ENCODE measurements at regions not wholly inside any gene's neighbourhood (a gene's known extent, or its start where the extent isn't known, plus 50 kb on each side); places are given as distances from the start of the nearest gene placed in this dataset.

- no peak for TF ChIP-seq USF2 (IDR thresholded peaks at IDR 0.05; ENCODE audit: low read depth, low read length)
- no peak for TF ChIP-seq CTCF (conservative IDR thresholded peaks at IDR 0.05; ENCODE audit: low read depth, low read length)
- no peak for TF ChIP-seq RCOR1 (IDR thresholded peaks at IDR 0.05; ENCODE audit: insufficient replicate concordance, low read length)
- TF ChIP-seq CHD1 (IDR thresholded peaks at IDR 0.05; ENCODE audit: low read depth, low read length) = no peak
- TF ChIP-seq POLR2A (IDR thresholded peaks at IDR 0.05; ENCODE audit: low read depth, low read length) = no peak
- TF ChIP-seq RAD21 (IDR thresholded peaks at IDR 0.05; ENCODE audit: low read length) = no peak
- no peak for TF ChIP-seq MAFK (IDR thresholded peaks at IDR 0.05; ENCODE audit: low read depth, low read length)
- TF ChIP-seq BHLHE40 (IDR thresholded peaks at IDR 0.05; ENCODE audit: low read depth, low read length) = no peak
- no peak for TF ChIP-seq NFE2L2 (IDR thresholded peaks at IDR 0.05; ENCODE audit: low read depth, low read length)
- no peak for TF ChIP-seq FOS (IDR thresholded peaks at IDR 0.05; ENCODE audit: low read depth, low read length)
These were observed 73.5 kb downstream of the TENT5C start for GRCh38 chr1:117679299-117679698.

Measured in IMR-90 (cell line).